Caco-2 (cell line): ENCODE measurements at regions not wholly inside any gene's neighbourhood (a gene's known extent, or its start where the extent isn't known, plus 50 kb on each side); places are given as distances from the start of the nearest gene placed in this dataset.

ENCODE experiments used
- BruUV-seq: library from RNA; stranded (reverse); fragments of 400-500 nt; replicated peaks from 2 replicates; lab custom pipeline; 2021; lab: Mats Ljungman, UMichigan
- CTCF ChIA-PET: fragments of 300-600 bp; sonication (Branson Sonifier 250); formaldehyde crosslinking; loops from one replicate; lab custom pipeline; 2022; ENCODE audit warnings: antibody characterized with exemption; lab: Charles Lee
- POLR2A ChIA-PET: fragments of 300-600 bp; sonication (Branson Sonifier 250); formaldehyde crosslinking; loops from one replicate; lab custom pipeline; 2022; ENCODE audit warnings: antibody characterized with exemption; lab: Charles Lee
- DNase-seq, 2 experiments: peaks; one replicate each; pipeline versions ENCODE4 v3.0.0 to v3.0.0-alpha.2; 2020 to 2022
- H3K27me3 ChIP-seq: replicated peaks from 2 replicates; pipeline ENCODE4 v1.6.0; 2011; ENCODE audit warnings: low read length; ENCODE audit not compliant: control insufficient read depth, insufficient read depth
- H3K36me3 ChIP-seq: 2 replicates; pipeline ENCODE4 v1.5.1; 2011; ENCODE audit warnings: low read length; ENCODE audit not compliant: control insufficient read depth, insufficient read depth
- H3K4me1 ChIP-seq: fragments of 250-450 bp; sonication (Bioruptor Pico); 2 replicates; pipeline ENCODE4 v1.5.1; 2020; ENCODE audit warnings: mild to moderate bottlenecking
- H3K4me3 ChIP-seq: 2 replicates; pipeline ENCODE4 v1.5.1; 2011; ENCODE audit warnings: low read depth, mild to moderate bottlenecking, control low read depth, low read length
- H3K9me3 ChIP-seq: fragments of 250-450 bp; sonication (Bioruptor Pico); 2 replicates; pipeline ENCODE4 v1.5.1; 2020; ENCODE audit warnings: mild to moderate bottlenecking, moderate library complexity
- H3K27ac Mint-ChIP-seq: one replicate; pipeline ENCODE4 v1.8.0; 2022; ENCODE audit warnings: mixed read lengths; ENCODE audit not compliant: unreplicated experiment
- H3K27me3 Mint-ChIP-seq: one replicate; pipeline ENCODE4 v1.8.0; 2022; ENCODE audit warnings: mixed read lengths; ENCODE audit not compliant: insufficient read depth, unreplicated experiment
- H3K36me3 Mint-ChIP-seq: one replicate; pipeline ENCODE4 v1.8.0; 2022; ENCODE audit warnings: mild to moderate bottlenecking, mixed read lengths; ENCODE audit not compliant: insufficient read depth, unreplicated experiment
- H3K4me1 Mint-ChIP-seq: one replicate; pipeline ENCODE4 v1.8.0; 2022; ENCODE audit warnings: low read depth, mixed read lengths; ENCODE audit not compliant: unreplicated experiment
- H3K4me3 Mint-ChIP-seq: one replicate; pipeline ENCODE4 v1.8.0; 2022; ENCODE audit warnings: mild to moderate bottlenecking, moderate library complexity, mixed read lengths; ENCODE audit not compliant: unreplicated experiment
- H3K9me3 Mint-ChIP-seq: one replicate; pipeline ENCODE4 v1.8.0; 2022; ENCODE audit warnings: mixed read lengths; ENCODE audit not compliant: unreplicated experiment
- CTCF ChIP-seq, 2 experiments: fragments of 200-600 bp in 1 of 2; IDR thresholded peaks; 1 replicate in 1 of 2; 2 replicates in 1 of 2; pipeline versions ENCODE4 v1.5.1 to v1.8.0; 2011 to 2022; ENCODE audit warnings: antibody characterized with exemption in 1 of 2, control low read depth in 1 of 2, inconsistent platforms in 1 of 2, low read depth in 1 of 2, low read length in 1 of 2, mild to moderate bottlenecking in 1 of 2, moderate library complexity in 1 of 2; ENCODE audit not compliant: insufficient read depth in 1 of 2, severe bottlenecking in 1 of 2, unreplicated experiment in 1 of 2
- intact Hi-C: fragments of 100-400 bp; cut with micrococcal nuclease; formaldehyde crosslinking; loops from one replicate; pipeline ENCODE4 v1.10.0; 2022; ENCODE audit not compliant: unreplicated experiment

DNA sequence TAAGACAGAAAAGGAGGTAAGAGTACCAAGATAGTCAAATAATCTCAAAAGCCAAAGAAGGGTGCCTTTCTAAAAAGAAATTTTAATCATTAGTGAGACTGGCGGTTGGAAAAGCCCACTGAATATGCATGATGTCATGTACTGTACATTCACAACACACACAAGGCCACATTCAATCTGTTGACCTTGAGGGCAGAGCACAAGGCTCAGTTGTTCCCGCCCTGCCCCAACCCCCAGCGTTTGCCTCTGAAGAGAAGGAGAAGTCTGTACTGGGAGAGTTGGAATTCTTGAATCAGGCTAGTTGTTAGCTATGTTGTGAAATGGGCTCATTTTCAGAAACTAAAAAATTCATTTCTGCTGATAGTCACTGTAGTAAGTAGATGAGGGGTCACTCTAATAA, 50.2 kb upstream of the NID2 start:
- Histone ChIP-seq H3K9me3 (no peaks in the 10 kb centered on the region), H3K4me1 (peaks cover 6% of the 10 kb centered on the region; the same call in 1 of the 2 replicates), H3K36me3 (no peaks in the 10 kb centered on the region), H3K27me3 (no peaks in the 10 kb centered on the region), H3K4me3 (no peak overlapping the region)
- BruUV-seq, result no TSS peak
- Mint-ChIP-seq H3K4me3 (no peak overlapping the region), H3K36me3 (no peaks in the 10 kb centered on the region), H3K4me1 (peaks cover 10% of the 10 kb centered on the region), H3K27me3 (no peaks in the 10 kb centered on the region), H3K9me3 (no peaks in the 10 kb centered on the region), H3K27ac (no peak overlapping the region)
- CTCF ChIA-PET, result no interaction called here
- intact Hi-C loops, result no loop called here
- POLR2A ChIA-PET, result interaction anchor here (0.6 kb wide), 1 partner anchor 642 kb away, joined by 3 read pairs; no protein-coding TSS in a partner anchor
- TF ChIP-seq CTCF (IDR thresholded peaks at IDR 0.05; ENCODE audit: insufficient read depth in 1 of 2, low read depth in 1 of 2, low read length in 1 of 2, severe bottlenecking in 1 of 2, unreplicated experiment in 1 of 2), result no peak
- no peak for DNase-seq
